ENCODE measurements at regions not wholly inside any gene's neighbourhood (a gene's known extent, or its start where the extent isn't known, plus 50 kb on each side); places are given as distances from the start of the nearest gene placed in this dataset.

DNA sequence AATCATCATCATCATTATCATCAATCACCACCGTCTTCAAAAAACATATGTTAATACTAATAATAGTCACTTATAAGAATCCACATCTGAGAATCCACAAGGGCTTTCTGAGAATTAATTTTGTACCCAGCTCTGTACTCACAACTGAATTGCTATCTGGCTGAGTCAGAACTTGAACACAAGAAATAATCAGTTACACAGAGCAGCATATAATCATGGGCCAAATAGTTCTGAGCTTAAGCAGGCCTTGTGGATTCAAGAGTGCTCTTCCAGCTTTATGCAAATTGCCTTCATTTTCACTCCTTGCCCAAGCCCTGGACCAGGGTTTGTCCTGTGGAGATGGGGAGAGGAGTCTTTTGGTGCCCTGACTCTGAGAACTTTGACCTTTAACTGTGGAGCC, 304.5 kb downstream of the ZNF248 start:
- Histone ChIP-seq H3K79me2 (ENCODE audit: control insufficient read depth, insufficient read depth, low read length) (no peaks in the 10 kb centered on the region), H3K9ac (ENCODE audit: control insufficient read depth, extremely low read depth, insufficient read depth, low read length) (no peak overlapping the region), H4K20me1 (ENCODE audit: control insufficient read depth, extremely low read depth, insufficient read depth, low read length) (no peaks in the 10 kb centered on the region), H3K4me3 (ENCODE audit: control insufficient read depth in 2 of 3, extremely low read depth in 1 of 3, insufficient read depth in 2 of 3, low read depth in 1 of 3, low read length in 3 of 3) (no peak overlapping the region), H3K4me2 (ENCODE audit: control insufficient read depth, extremely low read depth, insufficient read depth, low read depth, low read length) (no peak overlapping the region), H3K9me1 (ENCODE audit: control insufficient read depth, extremely low read depth, insufficient read depth, low read length) (no peaks in the 10 kb centered on the region), H2AFZ (ENCODE audit: control insufficient read depth, low read length) (no peak overlapping the region), H3K4me1 (ENCODE audit: control insufficient read depth, extremely low read depth, insufficient read depth, low read length) (no peaks in the 10 kb centered on the region), H3K9me3 (ENCODE audit: control insufficient read depth, low read depth, low read length) (peaks cover 8% of the 10 kb centered on the region), H3K27ac (ENCODE audit: control insufficient read depth, insufficient read depth, low read length) (no peak overlapping the region), H3K27me3 (ENCODE audit: control insufficient read depth, extremely low read depth, insufficient read depth, low read length) (no peaks in the 10 kb centered on the region), H3K36me3 (ENCODE audit: control insufficient read depth in 2 of 2, extremely low read depth in 1 of 2, insufficient read depth in 2 of 2, low read length in 2 of 2) (no peaks in the 10 kb centered on the region)
- DNase-seq (ENCODE audit: low read depth, low spot score): no peak
- no peak for FAIRE-seq
- dilution Hi-C loops (cut with MboI; ENCODE audit: extremely low pct_ligation_motif_present, low sequenced_read_pairs): no loop called here
- no peak for TF ChIP-seq EZH2 (IDR thresholded peaks at IDR 0.05; ENCODE audit: low read length)
- TF ChIP-seq, protein P1, sequence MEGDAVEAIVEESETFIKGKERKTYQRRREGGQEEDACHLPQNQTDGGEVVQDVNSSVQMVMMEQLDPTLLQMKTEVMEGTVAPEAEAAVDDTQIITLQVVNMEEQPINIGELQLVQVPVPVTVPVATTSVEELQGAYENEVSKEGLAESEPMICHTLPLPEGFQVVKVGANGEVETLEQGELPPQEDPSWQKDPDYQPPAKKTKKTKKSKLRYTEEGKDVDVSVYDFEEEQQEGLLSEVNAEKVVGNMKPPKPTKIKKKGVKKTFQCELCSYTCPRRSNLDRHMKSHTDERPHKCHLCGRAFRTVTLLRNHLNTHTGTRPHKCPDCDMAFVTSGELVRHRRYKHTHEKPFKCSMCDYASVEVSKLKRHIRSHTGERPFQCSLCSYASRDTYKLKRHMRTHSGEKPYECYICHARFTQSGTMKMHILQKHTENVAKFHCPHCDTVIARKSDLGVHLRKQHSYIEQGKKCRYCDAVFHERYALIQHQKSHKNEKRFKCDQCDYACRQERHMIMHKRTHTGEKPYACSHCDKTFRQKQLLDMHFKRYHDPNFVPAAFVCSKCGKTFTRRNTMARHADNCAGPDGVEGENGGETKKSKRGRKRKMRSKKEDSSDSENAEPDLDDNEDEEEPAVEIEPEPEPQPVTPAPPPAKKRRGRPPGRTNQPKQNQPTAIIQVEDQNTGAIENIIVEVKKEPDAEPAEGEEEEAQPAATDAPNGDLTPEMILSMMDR (optimal IDR thresholded peaks at IDR 0.05 in 1 of 3, IDR thresholded peaks at IDR 0.05 in 1 of 3, conservative IDR thresholded peaks at IDR 0.05 in 1 of 3; ENCODE audit: extremely low read depth in 1 of 3, insufficient read depth in 2 of 3, low read length in 3 of 3): no peak

DNA sequence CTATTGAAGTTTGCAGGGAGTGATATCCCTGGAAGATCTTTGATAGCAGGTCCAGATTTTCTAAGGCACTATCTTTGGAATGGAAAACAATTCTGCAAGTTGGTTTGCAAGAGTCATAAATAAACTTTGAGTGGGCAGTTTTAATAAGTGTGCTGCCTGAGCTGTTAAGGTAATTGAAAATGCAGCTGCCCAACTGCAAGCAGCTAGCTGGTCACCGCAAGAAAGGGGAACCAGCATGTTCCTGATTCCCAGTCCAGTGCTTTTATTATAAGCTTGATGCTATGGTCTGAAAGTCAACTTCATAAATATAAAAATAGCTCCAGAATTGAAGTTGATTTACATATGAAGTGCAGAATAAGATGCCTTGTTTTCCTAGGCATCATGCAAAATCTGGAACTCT, 308.4 kb downstream of the ZNF248 start:
- H3K27me3 ChIP-seq (ENCODE audit: control insufficient read depth, extremely low read depth, insufficient read depth, low read length): no peaks in the 10 kb centered on the region
- peaks cover 7% of the 10 kb centered on the region for H3K9me3 ChIP-seq (ENCODE audit: control insufficient read depth, low read depth, low read length)
- H2AFZ ChIP-seq (ENCODE audit: control insufficient read depth, low read length): no peak overlapping the region
- no peak for FAIRE-seq
- H3K9ac ChIP-seq (ENCODE audit: control insufficient read depth, extremely low read depth, insufficient read depth, low read length): no peak overlapping the region
- H3K4me2 ChIP-seq (ENCODE audit: control insufficient read depth, extremely low read depth, insufficient read depth, low read depth, low read length): no peak overlapping the region
- TF ChIP-seq EZH2 (IDR thresholded peaks at IDR 0.05; ENCODE audit: low read length): no peak
- TF ChIP-seq, protein P1 (optimal IDR thresholded peaks at IDR 0.05 in 1 of 3, IDR thresholded peaks at IDR 0.05 in 1 of 3, conservative IDR thresholded peaks at IDR 0.05 in 1 of 3; ENCODE audit: extremely low read depth in 1 of 3, insufficient read depth in 2 of 3, low read length in 3 of 3): no peak
- no peaks in the 10 kb centered on the region for H3K4me1 ChIP-seq (ENCODE audit: control insufficient read depth, extremely low read depth, insufficient read depth, low read length)
- H4K20me1 ChIP-seq (ENCODE audit: control insufficient read depth, extremely low read depth, insufficient read depth, low read length): no peaks in the 10 kb centered on the region
- no peaks in the 10 kb centered on the region for H3K9me1 ChIP-seq (ENCODE audit: control insufficient read depth, extremely low read depth, insufficient read depth, low read length)
- dilution Hi-C loops (cut with MboI; ENCODE audit: extremely low pct_ligation_motif_present, low sequenced_read_pairs): no loop called here
- H3K27ac ChIP-seq (ENCODE audit: control insufficient read depth, insufficient read depth, low read length): no peak overlapping the region
- no peaks in the 10 kb centered on the region for H3K36me3 ChIP-seq (ENCODE audit: control insufficient read depth in 2 of 2, extremely low read depth in 1 of 2, insufficient read depth in 2 of 2, low read length in 2 of 2)
- no peak for DNase-seq (ENCODE audit: low read depth, low spot score)
- H3K79me2 ChIP-seq (ENCODE audit: control insufficient read depth, insufficient read depth, low read length): no peaks in the 10 kb centered on the region
- H3K4me3 ChIP-seq (ENCODE audit: control insufficient read depth in 2 of 3, extremely low read depth in 1 of 3, insufficient read depth in 2 of 3, low read depth in 1 of 3, low read length in 3 of 3): no peak overlapping the region
